ENCODE measurements at regions not wholly inside any gene's neighbourhood (a gene's known extent, or its start where the extent isn't known, plus 50 kb on each side); places are given as distances from the start of the nearest gene placed in this dataset.

GRCh38 chr12:70165450-70165849, 77.8 kb upstream of the CNOT2 start:
- Mint-ChIP-seq H3K27me3 (ENCODE audit: low read depth) (no peaks in the 10 kb centered on the region), H3K36me3 (ENCODE audit: low read depth) (peaks cover 3% of the 10 kb centered on the region), H3K9me3 (ENCODE audit: low read depth) (peaks cover 14% of the 10 kb centered on the region), H3K4me1 (ENCODE audit: low read depth) (peaks cover 6% of the 10 kb centered on the region), H3K27ac (ENCODE audit: unreplicated experiment) (no peak overlapping the region), H3K4me3 (ENCODE audit: unreplicated experiment) (no peak overlapping the region)
- no peak for TF ChIP-seq CTCF (IDR thresholded peaks at IDR 0.05)
- no peak for DNase-seq (ENCODE audit: low spot score)

DNA sequence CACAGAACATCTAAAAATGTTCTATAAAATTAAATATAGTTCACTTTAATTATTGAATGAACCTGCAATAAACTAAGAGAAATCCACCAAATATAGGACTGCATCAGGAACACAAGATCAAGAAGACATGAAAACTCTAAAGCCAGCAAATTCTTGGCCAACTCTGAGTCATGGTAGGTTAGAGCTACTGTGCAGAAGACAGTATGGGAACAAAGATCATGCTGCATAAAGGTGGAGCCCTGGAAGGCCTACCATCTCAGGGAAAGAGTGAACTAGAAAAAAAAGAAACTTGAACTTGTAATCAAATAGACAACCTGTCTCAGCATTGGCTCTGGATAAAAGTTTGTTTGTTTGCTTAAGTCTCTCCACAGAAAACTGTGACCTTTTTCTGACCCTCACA, 66.9 kb upstream of the CNOT2 start:
- no peak for TF ChIP-seq CTCF (IDR thresholded peaks at IDR 0.05)
- DNase-seq (ENCODE audit: low spot score), result no peak

GRCh38 chr12:70177631-70178030, 65.6 kb upstream of the CNOT2 start:
- peaks cover 1% of the 10 kb centered on the region for H3K36me3 Mint-ChIP-seq (ENCODE audit: low read depth)
- no peak for TF ChIP-seq CTCF (IDR thresholded peaks at IDR 0.05)
- H3K4me1 Mint-ChIP-seq (ENCODE audit: low read depth), result peaks cover 5% of the 10 kb centered on the region
- no peak for DNase-seq (ENCODE audit: low spot score)
- no peak overlapping the region for H3K27ac Mint-ChIP-seq (ENCODE audit: unreplicated experiment)
- peaks cover 5% of the 10 kb centered on the region for H3K9me3 Mint-ChIP-seq (ENCODE audit: low read depth)
- H3K4me3 Mint-ChIP-seq (ENCODE audit: unreplicated experiment), result no peak overlapping the region
- no peaks in the 10 kb centered on the region for H3K27me3 Mint-ChIP-seq (ENCODE audit: low read depth)

More for the DNA sequence above, 66.9 kb upstream of the CNOT2 start:
- Mint-ChIP-seq H3K9me3 (ENCODE audit: low read depth) (peaks cover 5% of the 10 kb centered on the region), H3K4me3 (ENCODE audit: unreplicated experiment) (no peak overlapping the region), H3K27me3 (ENCODE audit: low read depth) (no peaks in the 10 kb centered on the region), H3K36me3 (ENCODE audit: low read depth) (peaks cover 1% of the 10 kb centered on the region), H3K4me1 (ENCODE audit: low read depth) (peaks cover 5% of the 10 kb centered on the region), H3K27ac (ENCODE audit: unreplicated experiment) (no peak overlapping the region)

DNA sequence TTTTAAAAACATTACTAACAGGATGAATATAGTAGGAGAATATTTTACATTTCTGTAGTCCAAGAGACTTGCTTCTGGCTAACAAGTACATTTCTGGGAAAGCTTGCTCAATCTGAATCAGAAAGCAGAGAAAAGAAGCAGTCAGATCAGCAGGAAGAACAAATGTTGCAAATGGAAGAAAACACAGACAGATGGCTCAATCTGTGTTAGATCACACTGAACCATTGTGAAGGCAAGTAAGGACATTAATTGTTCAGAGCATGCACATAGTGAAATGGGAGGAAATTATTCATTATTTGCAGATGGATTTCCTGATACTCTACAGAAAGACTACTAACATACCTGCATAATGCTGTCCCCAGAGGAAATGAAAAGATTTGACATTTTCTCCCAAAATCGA, 65.2 kb upstream of the CNOT2 start:
- no peak for DNase-seq (ENCODE audit: low spot score)
- H3K4me1 Mint-ChIP-seq (ENCODE audit: low read depth), result peaks cover 5% of the 10 kb centered on the region
- no peak for TF ChIP-seq CTCF (IDR thresholded peaks at IDR 0.05)
- H3K9me3 Mint-ChIP-seq (ENCODE audit: low read depth), result peaks cover 5% of the 10 kb centered on the region
- H3K27me3 Mint-ChIP-seq (ENCODE audit: low read depth), result no peaks in the 10 kb centered on the region
- no peak overlapping the region for H3K27ac Mint-ChIP-seq (ENCODE audit: unreplicated experiment)
- no peak overlapping the region for H3K4me3 Mint-ChIP-seq (ENCODE audit: unreplicated experiment)
- peaks cover 1% of the 10 kb centered on the region for H3K36me3 Mint-ChIP-seq (ENCODE audit: low read depth)

DNA sequence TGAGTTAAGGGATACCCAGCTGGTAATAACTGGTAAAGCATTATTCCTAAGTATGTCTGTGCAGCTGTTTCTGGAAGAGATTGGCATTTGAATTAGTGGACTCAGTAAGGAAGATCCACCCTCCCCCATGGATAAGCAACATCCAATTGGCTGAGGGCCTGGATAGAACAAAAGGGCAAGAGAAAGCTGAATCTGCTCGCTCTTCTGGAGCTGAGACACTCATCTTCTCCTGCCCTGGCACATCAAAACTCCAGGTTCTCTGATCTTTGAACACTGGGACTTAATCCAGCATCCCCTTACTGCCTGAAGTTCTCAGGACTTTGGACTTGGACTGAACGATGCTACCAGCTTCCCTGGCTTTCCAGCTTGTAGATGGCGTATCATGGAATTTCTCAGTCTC, 63.1 kb upstream of the CNOT2 start:
- peaks cover 5% of the 10 kb centered on the region for H3K9me3 Mint-ChIP-seq (ENCODE audit: low read depth)
- DNase-seq (ENCODE audit: low spot score), result no peak

More for the DNA sequence above, 63.1 kb upstream of the CNOT2 start:
- Mint-ChIP-seq H3K36me3 (ENCODE audit: low read depth) (peaks cover 1% of the 10 kb centered on the region), H3K4me3 (ENCODE audit: unreplicated experiment) (no peak overlapping the region), H3K27ac (ENCODE audit: unreplicated experiment) (no peak overlapping the region), H3K4me1 (ENCODE audit: low read depth) (peaks cover 5% of the 10 kb centered on the region), H3K27me3 (ENCODE audit: low read depth) (no peaks in the 10 kb centered on the region)
- no peak for TF ChIP-seq CTCF (IDR thresholded peaks at IDR 0.05)
